ENCODE measurements at regions not wholly inside any gene's neighbourhood (a gene's known extent, or its start where the extent isn't known, plus 50 kb on each side); places are given as distances from the start of the nearest gene placed in this dataset.

GRCh38 chr2:19746137-19746600 lies 155.6 kb downstream of the TTC32 start:
- TF ChIP-seq CTCF (IDR thresholded peaks at IDR 0.05; ENCODE audit: control extremely low read depth, extremely low read depth, low read depth, missing control alignments) = no peak
- DNase-seq (ENCODE audit: extremely low spot score) = no peak
- ChIA-PET POLR2A (no interaction called here), CTCF (no interaction called here)

- no peak for TF ChIP-seq CTCF (IDR thresholded peaks at IDR 0.05; ENCODE audit: control extremely low read depth, extremely low read depth, low read depth, missing control alignments)
- CTCF ChIA-PET = no interaction called here
- POLR2A ChIA-PET = no interaction called here
- DNase-seq (ENCODE audit: extremely low spot score) = no peak
These were observed 156.3 kb downstream of the TTC32 start for GRCh38 chr2:19745318-19746136.

GRCh38 chr2:19744456-19745199 lies 157.2 kb downstream of the TTC32 start:
- POLR2A ChIA-PET = no interaction called here
- TF ChIP-seq CTCF (IDR thresholded peaks at IDR 0.05; ENCODE audit: control extremely low read depth, extremely low read depth, low read depth, missing control alignments) = no peak
- DNase-seq (ENCODE audit: extremely low spot score) = no peak
- CTCF ChIA-PET = no interaction called here

- no peak for DNase-seq (ENCODE audit: extremely low spot score)
- ChIA-PET POLR2A (no interaction called here), CTCF (no interaction called here)
- TF ChIP-seq CTCF (IDR thresholded peaks at IDR 0.05; ENCODE audit: control extremely low read depth, extremely low read depth, low read depth, missing control alignments) = no peak
These were observed 158.1 kb downstream of the TTC32 start for GRCh38 chr2:19743641-19744040.

- ChIA-PET CTCF (interaction anchor here (1.2 kb wide), 1 partner anchor 13 kb away, joined by 3 read pairs; no protein-coding TSS in a partner anchor), POLR2A (no interaction called here)
- DNase-seq (ENCODE audit: extremely low spot score) = no peak
- TF ChIP-seq CTCF (IDR thresholded peaks at IDR 0.05; ENCODE audit: control extremely low read depth, extremely low read depth, low read depth, missing control alignments) = no peak
These were observed 158.9 kb downstream of the TTC32 start for GRCh38 chr2:19742872-19743271.

GRCh38 chr2:19739256-19739655 lies 162.5 kb downstream of the TTC32 start:
- POLR2A ChIA-PET = no interaction called here
- DNase-seq (ENCODE audit: extremely low spot score) = no peak
- CTCF ChIA-PET = interaction anchor here (1.0 kb wide), 2 partner anchors 9 to 23 kb away, joined by 3 to 4 read pairs; no protein-coding TSS in a partner anchor
- TF ChIP-seq CTCF (IDR thresholded peaks at IDR 0.05; ENCODE audit: control extremely low read depth, extremely low read depth, low read depth, missing control alignments) = no peak

Data from GM10248 (cell line).